Glomerular endothelial cell (primary cell): ENCODE measurements at regions not wholly inside any gene's neighbourhood (a gene's known extent, or its start where the extent isn't known, plus 50 kb on each side); places are given as distances from the start of the nearest gene placed in this dataset.
"Not testable (repeated sequence)": the region's sequence is repeated elsewhere in the genome, so short reads cannot be mapped to it uniquely, and the experiment has no call there.

Experiments used
- DNase-seq: peaks from one replicate; pipeline ENCODE4 v3.0.0-alpha.2; 2011; ENCODE audit warnings: low read depth, low spot score; ENCODE audit errors: extremely low read depth

- no peak for DNase-seq
Measured at GRCh38 chr7:12974451-12975166, 287.2 kb downstream of the ARL4A start.

DNA sequence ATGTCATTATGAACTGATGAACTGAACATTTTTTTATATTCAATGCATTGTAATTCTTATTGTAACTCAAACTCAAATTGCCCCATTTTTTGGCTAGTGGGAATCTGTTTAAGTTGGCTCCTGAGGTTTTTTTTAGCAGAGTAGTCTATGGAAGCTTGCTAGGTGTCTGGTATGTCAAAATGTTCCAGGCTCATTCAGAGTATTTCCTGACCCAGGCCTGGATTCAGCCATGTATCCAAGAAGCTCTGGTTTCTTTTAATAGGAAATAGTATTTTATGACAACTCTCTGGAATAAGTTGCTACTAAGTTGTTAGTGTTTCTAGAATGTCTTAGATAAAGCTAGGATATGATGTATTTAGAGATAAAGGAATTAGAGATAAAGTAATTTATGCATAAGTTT, 288.0 kb downstream of the ARL4A start:
- DNase-seq: no peak

GRCh38 chr7:12979181-12979580, 291.7 kb downstream of the ARL4A start:
- DNase-seq: no peak

DNA sequence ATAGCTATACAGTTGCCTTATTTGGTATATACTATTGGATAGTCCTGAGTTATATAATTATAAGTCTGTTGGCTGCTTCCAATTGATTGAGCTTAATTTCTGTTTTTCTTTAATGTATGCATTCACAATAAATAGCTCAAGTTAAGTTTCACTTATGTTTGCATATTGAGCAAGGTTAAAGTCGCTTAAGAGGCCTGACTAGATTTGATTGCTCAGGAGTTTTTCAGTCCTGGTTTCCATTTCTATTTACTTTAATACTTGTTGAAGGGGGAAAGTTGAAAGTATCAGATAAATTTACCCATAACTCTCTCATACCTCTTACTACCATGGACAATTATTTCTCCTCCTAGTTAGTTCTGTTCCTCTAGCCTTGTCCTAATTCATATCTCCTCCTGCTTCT, 294.7 kb downstream of the ARL4A start:
- DNase-seq: no peak

DNA sequence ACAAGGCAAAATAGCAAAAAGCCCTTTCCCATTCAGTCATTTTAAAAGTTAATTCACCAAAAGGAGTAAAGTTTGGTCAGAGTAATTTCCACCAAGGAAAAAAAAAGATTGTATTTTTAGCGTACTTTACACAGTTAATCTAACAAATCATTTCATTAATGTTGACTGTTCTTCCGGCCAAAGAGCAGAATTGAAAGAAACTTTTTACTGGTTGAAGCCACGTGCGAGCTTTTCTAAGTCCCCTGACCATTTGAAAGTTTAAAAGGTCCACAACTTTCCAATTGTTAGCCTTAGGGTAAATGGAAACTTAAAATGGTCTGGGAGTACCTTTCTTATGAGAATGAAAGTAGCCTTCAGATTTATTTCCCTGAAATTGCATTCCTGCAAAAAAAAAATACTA, 296.7 kb downstream of the ARL4A start:
- no peak for DNase-seq

DNA sequence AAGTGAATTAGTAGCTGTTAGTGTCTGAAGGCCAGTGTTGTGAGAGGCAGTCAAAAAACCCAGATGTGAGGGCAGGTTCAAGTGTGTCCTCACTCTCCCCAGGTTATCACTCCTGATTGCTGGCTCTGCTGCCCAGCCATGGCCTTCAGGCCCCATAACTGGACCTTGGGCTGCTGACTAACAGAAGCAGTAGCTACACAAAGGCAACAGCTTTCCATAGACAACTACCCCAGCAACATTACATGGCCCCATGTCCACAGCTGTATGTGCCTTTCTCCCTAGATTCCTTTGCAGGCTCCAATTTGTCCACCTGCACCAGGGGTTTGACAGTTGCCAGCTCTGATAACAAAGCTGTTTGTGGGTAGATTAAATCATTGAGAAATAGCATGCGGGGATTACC, 297.8 kb downstream of the ARL4A start:
- no peak for DNase-seq

DNA sequence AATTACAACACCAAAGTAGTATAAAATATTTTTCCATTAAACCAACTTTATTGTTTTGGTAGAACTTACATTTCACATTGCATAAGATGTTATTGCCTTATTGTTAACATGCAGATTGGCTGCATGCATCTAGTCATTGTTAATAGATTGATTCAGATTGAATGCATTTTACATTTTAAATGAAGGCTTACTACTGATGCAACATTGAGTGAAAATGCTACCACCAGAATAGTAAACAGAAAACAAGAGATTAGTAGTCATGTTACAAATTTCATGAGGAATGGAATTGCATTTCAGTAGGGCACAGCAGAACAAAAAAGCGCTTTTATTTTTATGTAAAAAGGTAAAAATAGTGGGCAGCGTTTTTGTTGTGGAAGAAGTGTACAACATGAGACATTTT, 298.3 kb downstream of the ARL4A start:
- no peak for DNase-seq

DNA sequence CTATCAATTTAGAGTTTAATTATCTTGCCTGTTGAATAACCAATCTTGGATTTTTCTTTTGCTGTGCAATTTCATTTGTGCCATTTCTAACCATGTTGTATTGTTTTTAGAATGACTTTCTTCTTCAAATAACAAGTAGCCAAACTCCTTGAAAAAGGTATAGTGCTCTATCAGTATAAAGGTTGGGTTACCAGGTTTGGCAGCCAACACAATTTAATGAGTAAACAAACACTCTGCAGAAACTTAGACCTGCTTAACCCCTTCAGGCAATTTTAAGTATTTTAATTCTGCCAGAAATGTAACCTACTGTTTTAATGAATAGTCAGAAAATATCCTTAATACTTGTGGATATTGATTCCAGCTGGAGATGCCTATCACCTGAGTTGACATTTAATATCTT, 299.8 kb downstream of the ARL4A start:
- DNase-seq: no peak

GRCh38 chr7:12990440-12990839, 303.0 kb downstream of the ARL4A start:
- no peak for DNase-seq

GRCh38 chr7:12993025-12993424, 305.6 kb downstream of the ARL4A start:
- DNase-seq: no peak

GRCh38 chr7:12995912-12996469, 308.6 kb downstream of the ARL4A start:
- DNase-seq: no peak

GRCh38 chr7:13007331-13007730, 319.9 kb downstream of the ARL4A start:
- DNase-seq: no peak

DNA sequence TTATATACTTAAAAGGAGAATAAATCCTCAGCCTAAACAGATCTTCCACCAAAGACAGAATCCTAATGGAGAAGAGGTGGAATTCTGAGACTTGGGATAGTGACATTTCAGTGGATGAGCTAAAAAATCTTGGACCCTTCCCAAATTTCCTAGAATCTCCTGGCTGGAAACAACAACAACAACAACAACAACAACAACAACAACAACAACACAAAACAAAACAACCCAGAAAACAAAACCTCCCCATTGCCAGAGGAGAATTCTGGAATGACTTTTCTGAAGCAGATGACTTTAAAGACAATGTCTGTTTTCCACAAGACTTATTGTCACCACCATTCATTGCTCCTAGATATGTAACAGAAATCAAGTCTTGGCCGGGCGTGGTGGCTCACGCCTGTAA, 322.1 kb downstream of the ARL4A start:
- DNase-seq: no peak

DNA sequence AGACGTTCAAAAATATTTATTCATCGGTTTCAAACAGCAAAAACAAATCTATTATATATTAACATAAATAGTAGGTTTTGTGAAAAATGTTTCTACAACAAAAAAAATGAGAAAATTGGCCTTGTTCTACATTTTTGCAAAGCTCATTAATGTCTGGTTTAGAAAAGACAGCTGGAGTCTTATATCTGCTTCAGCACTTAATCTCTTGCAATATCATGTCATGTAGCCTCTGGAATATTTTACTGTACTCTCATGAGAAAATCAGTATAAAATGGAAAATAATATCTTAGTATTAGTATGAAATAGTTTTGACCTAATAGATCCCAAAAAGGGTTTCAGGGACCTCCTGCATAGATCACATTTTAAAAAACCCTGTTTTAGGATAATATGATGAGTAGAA, 326.6 kb downstream of the ARL4A start:
- DNase-seq: no peak

- no peak for DNase-seq
Measured at GRCh38 chr7:13016036-13016581, 328.7 kb downstream of the ARL4A start.

DNA sequence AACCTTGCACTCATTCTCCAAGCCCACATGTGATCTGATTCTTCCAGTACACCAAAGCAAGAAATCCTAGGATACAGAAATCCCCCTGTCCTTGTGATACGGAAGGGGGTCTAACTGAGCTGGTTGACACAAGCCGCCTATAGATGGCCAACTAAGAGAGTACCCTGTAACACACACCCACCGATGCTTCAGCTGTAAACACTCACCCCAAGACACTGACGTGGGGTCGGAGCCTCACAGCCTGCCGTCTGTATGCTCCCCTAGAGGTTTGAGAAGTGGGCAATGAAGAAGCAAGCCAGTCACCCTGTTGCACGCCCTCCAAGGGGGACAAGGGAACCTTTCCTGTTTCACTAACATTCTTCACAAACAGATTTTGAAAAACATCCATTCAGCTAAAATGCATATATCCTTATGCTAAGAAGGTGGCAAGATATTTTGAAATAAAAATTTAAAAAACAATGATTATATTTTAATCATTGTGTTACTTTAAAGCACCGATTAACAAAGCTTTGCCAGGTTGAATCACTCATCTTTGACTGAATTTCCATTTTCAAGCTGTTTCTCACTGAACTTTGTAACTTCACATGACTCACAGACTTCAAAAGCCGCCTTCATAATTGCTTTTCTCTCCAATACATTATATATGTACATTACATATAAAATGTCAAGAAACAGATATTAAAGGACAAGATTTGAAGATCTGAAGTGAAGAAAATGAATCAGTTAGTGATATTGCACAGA, 329.3 kb downstream of the ARL4A start:
- no peak for DNase-seq

DNA sequence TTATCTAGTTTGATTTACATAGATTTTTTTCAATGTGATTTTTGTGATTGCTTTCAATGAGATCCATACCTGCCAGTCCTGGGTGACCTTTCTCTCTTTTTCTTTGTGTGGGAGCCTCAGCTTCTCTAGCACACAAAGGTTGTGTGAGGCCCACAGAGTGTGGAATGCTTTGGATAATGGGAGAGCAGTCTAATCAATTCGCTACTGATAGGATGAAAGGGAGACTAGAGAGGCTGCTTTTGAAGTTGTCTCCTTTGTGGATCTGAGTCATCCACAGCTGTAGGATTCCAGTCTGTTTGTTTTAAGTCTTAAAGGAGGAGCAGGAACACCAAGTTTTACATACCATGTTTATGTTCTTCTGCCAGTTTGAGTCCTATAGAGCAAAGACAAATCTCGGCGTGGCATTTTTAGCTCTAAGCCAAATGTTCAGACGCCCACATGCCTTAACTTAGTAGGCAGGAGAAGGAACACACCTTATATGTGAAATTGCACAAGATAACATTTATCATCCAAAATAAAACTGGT, 330.0 kb downstream of the ARL4A start:
- DNase-seq: no peak

GRCh38 chr7:13017881-13018280, 330.4 kb downstream of the ARL4A start:
- no peak for DNase-seq

DNA sequence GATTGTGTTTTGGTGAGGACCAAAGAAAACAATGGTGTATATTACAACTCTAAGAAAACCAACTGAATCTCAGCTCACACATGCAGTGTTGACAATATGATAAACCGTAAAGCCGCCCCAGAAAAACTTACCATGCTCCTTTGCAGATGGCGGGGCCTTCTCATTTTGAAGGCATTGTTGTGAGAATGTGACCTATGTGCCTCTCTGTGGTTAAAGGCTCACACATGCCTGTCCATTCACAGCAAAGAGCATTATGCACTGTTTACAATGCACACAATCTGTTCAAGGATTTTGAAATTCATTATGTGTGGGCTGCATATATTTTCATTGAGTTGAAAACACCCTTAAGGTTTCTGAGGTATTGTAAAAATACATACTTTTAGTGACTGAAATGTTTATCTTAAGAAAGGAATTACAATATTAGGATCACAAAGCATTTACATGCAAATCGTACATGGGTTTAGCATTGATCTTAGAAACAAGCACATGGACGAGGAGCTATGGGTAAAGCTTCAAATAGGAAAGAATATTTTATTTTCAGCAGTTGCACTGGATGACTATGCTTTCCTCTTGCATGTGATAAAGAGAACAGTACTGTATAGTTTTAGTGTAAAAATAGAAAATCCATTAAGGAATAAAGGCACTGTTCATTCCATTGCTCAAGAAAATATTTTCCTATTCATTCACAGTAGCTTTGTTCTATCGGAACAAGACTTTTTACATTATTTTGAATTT, 334.3 kb downstream of the ARL4A start:
- no peak for DNase-seq

GRCh38 chr7:13024121-13024674, 336.8 kb downstream of the ARL4A start:
- DNase-seq: no peak

GRCh38 chr7:13025043-13025442, 337.6 kb downstream of the ARL4A start:
- DNase-seq: not testable (repeated sequence)
